ENCODE measurements at regions not wholly inside any gene's neighbourhood (a gene's known extent, or its start where the extent isn't known, plus 50 kb on each side); places are given as distances from the start of the nearest gene placed in this dataset.
A peak's percentile ranks its signal among the peaks of the same experiment; 100 is the strongest.
"Not testable (repeated sequence)": the region's sequence is repeated elsewhere in the genome, so short reads cannot be mapped to it uniquely, and the experiment has no call there.

DNA sequence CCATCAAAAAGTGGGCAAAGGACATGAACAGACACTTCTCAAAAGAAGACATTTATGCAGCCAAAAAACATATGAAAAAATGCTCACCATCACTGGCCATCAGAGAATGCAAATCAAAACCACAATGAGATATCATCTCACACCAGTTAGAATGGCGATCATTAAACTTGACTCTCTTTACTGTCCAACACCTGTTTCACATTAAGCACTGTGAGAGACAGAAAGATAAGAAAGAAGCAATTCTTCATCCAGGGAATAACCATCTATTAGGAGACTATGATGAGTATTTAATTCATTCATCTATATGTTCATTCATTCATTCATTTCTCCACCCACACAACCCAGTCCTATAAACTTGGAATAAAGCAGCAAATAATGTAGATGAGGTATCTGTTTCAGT, 334.3 kb downstream of the C12orf75 start:
- DNase-seq: not testable (repeated sequence)

GRCh38 chr12:105665366-105665765, 334.9 kb downstream of the C12orf75 start:
- DNase-seq: no peak

DNA sequence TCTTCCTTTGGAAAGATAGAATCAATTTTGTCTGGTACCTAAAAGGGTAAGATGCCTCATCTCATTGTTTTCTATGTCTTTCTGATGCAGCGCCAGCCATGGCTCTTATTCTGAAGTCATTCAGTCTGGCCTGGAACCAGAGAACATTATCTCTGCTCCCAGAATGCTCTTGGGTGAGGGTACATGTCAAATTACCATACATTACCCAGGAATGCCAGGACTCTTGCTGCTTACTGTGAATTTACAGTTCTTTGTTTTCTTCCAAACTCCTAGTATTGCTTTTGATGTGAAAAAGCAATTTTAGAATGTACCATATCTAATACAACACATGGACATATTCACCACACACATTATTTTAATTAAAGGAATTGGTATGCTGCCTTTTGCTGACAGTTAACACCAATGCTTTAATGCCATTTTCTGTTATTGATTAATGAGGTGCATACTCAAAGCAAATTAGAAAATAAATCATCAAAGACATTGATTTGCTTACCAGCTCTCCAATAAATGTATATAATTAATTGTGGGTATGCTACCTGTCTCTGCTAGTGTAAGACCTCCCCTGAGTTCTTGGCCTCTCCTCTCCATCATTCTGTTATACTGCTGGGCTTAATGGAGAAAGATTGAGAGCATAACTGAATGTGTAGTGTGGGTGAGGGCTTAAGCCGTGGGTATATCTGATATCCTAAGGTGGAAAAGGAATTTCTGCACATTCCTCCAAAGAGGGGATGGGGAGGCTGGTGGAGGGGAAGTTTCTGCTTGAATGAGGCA, 337.7 kb downstream of the C12orf75 start:
- no peak for DNase-seq

- DNase-seq: no peak
Measured at GRCh38 chr12:105670672-105671071, 340.2 kb downstream of the C12orf75 start.

DNA sequence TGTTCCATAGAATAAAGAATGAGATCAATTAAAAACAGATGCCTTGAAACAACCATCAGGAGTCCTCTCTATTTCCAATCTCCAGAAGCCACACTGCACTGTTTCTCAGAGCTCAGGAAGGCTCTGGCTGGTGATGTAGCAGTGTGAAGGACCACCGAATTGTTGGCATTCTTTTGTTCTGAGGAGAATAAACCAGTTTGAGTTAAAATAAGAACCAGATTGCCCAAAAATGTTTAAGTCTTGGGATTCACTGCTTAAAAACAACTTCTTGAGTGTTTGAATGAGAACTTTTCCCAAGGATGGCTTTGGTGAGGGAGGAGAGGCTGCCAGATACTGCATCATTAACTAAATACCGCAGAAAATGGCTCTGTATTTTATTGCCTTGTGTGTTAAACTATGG, 341.2 kb downstream of the C12orf75 start:
- no peak for DNase-seq

DNA sequence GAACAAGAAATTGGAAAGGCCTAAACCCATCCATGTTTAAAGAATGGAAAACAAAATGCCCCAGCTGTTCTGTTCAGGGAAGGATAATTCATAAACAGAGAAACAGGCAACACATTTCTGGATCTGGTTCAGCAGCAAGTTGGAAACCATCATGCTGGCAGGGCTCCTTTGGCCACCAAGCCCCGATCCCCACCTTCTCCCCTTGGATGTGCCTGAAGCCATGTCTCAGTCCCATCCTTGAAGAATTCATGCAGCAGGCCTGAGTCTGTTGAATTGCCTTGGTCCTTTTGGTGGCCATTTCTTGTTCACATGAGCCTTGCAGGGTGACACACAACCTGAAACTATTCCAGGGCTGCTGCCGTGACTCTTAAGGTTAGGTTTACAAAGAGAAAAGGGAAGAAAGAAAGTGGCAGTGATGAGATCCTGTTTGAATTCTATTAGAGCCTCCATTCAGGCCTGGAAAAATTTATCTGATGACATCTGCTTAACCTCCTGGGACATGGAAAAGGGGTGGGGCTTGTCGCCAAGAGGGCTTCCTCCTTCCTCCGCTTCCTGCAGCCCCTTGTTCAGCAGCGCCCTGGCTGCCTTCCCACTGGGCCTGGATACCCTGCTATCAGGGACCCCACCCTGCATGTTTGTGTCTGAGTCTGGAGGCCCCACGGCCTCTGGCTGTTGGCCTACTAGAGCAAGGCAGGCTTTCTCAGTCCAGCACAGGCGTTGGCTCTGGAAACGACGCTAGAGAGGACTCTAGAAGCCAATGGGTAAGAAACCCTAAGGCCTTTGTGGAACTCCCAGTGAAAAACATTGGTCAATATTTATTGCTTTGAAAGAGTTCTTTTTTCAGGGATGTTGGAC, 341.9 kb downstream of the C12orf75 start:
- DNase-seq: no peak

GRCh38 chr12:105674871-105675699, 344.6 kb downstream of the C12orf75 start:
- no peak for DNase-seq

GRCh38 chr12:105676694-105677093, 346.2 kb downstream of the C12orf75 start:
- no peak for DNase-seq

DNA sequence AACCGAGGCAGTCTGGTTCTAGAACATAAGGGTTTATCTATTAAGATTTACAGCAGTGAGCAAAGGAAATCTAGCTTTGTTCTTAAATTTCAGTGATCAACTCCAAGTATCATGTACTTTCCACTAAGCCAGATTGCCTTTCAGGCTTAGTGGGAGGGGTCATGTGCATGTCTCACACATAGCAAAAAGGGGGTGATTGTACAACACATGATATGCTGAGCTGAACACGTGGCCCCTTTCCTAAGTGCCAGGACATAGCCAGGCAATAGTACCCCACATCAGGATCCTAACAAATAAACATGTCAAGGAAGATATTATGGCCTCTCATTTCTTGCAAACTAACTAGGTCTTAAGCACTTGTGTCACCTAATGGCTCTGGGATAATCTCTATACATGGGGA, 347.2 kb downstream of the C12orf75 start:
- DNase-seq: no peak

GRCh38 chr12:105679982-105680381, 349.5 kb downstream of the C12orf75 start:
- DNase-seq: no peak

- DNase-seq: no peak
Measured at GRCh38 chr12:105681341-105681740, 350.9 kb downstream of the C12orf75 start.

DNA sequence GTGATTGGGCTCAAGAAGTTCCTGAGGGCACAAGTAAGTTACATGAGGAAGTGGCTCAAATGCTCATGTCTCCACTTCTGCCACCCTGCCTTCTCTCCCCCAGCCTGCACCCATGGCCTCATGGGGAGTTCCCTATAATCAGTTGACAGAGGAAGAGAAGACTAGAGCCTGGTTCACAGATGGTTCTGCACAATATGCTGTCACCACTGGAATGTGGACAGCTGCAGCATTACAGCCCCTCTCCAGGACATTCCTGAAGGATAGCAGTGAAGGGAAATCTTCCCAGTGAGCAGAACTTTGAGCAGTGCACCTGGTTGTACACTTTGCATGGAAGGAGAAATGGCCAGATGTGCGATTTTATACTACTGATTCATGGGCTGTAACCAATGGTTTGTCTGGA, 352.3 kb downstream of the C12orf75 start:
- not testable (repeated sequence) for DNase-seq

DNA sequence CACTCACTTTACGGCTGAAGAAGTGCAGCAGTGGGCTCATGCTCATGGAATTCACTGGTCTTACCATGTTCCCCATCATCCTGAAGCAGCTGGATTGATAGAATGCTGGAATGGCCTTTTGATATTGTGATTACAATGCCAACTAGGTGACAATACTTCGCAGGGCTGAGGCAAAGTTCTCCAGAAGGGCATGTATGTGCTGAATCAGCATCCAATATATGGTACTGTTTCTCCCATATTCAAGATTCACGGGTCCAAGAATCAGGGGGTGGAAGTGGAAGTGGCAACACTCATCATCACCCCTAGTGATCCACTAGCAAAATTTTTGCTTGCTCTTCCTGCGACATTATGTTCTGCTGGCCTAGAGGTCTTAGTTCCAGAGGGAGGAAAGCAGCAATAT, 353.3 kb downstream of the C12orf75 start:
- not testable (repeated sequence) for DNase-seq

DNA sequence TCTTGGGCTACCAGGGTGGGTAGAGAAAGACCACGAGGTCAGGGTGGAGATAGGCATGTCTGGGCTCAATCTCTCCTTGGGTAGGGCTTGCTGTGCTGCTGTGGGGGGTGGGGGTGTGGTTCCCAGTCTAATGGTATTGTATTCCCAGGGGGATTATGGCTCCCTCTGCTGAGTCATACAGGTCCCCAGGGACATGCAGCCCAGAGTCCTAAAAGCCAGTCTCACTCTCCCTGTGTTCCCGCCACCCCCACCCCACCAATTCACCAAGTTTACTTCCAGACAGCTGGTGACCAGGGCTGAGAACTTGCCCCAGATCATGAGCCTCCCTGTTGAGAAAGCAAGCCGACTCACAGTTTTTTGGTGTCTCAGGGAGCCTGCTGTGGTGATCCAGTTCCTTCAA, 367.6 kb downstream of the C12orf75 start:
- no peak for DNase-seq

DNA sequence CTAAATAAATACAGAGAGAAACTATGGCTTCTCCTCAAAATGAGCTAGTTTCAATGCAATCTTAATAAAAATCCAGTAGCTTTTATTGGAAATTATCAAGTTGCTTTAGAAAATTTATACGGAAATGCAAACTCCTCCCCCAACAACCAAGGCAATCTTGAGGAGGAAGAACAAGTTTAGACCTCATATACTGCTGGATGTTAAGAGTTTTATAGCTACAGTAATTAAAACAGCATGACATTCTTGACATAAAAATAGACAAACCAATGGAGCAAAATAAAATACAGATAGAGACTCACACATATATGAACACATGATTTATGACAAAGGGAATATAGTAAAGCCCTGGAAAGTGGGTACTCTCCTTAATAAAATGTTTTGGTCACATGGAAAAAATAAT, 368.7 kb downstream of the C12orf75 start:
- no peak for DNase-seq

- DNase-seq: no peak
Measured at GRCh38 chr12:105704787-105705186, 374.3 kb downstream of the C12orf75 start.

GRCh38 chr12:105705235-105705634, 374.7 kb downstream of the C12orf75 start:
- no peak for DNase-seq

DNA sequence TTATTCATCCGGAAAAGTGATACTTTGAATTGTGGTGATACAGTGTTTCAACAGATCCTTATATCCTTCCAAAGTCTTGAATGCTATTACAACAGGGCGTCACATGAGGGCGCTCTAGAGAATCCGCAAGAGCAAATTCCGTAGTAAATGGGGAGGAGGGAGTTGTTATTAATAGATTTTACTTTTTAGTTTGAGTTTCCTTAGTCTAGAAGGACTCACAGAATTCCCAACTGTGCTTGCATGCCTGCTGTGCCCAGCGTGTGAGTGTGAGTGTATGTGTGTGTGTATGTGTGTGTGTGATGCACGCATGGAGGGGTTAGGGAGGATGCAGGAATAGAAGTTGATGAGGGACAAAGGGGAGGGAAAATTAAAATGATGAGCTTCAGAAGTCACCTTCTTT, 375.3 kb downstream of the C12orf75 start:
- DNase-seq: peak; percentile 15

DNA sequence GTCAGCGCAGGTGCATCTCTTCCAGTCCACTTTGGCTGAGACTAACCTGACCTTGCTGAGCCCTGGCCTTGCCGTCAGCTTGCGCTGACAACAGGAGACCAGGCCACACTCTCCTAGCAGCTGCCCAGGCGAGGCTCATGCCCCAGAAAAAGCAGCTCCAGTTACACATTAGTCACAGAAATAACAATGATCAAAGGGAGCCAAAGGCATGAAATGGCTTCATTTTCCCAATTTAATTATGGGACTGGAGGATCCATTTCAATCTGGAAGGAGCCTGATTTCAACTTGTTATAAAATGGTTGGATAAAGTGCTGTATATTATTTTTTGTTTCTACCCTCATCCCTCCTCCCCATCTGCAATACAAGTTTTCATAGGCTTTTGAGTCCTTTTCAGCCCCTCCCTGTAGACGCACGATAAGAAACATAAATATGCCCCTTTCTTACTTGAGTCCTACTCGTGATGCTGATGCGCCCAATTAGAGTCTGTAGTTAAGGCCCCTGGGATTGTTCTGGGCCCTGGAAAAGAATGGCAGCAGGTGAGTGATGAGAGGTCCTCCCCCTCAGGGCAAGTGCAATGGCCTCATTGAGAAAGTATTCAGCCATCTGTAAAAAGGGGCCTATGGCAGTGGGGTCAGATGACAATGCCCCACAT, 376.0 kb downstream of the C12orf75 start:
- DNase-seq: peak; percentile 10

- no peak for DNase-seq
Measured at GRCh38 chr12:105706973-105707334, 376.5 kb downstream of the C12orf75 start.

- DNase-seq: no peak
Measured at GRCh38 chr12:105713606-105714305, 383.3 kb downstream of the C12orf75 start.

GRCh38 chr12:105716621-105717020, 386.1 kb downstream of the C12orf75 start:
- no peak for DNase-seq

Data from NCI-H345 (cell line).